HEK293 (cell line): ENCODE measurements at regions not wholly inside any gene's neighbourhood (a gene's known extent, or its start where the extent isn't known, plus 50 kb on each side); places are given as distances from the start of the nearest gene placed in this dataset.

Experiments
- CTCF ChIA-PET: fragments of 350-600 bp; formaldehyde crosslinking; extraction: SDS; loops from one replicate; lab custom pipeline; 2021; ENCODE audit warnings: antibody characterized with exemption; lab: Yijun Ruan, JAX
- POLR2A ChIA-PET: fragments of 300-600 bp; formaldehyde crosslinking; extraction: SDS; loops from one replicate; lab custom pipeline; 2020; ENCODE audit warnings: antibody characterized with exemption, inconsistent platforms; lab: Yijun Ruan, JAX
- H3K27ac ChIP-seq: fragments of 200-500 bp; sonication (Bioruptor generic); 2 replicates; pipeline ENCODE4 v1.5.1; 2014; ENCODE audit warnings: low read depth, low read length, control low read depth, inconsistent platforms; ENCODE audit errors: extremely low read depth
- H3K36me3 ChIP-seq, 2 experiments: fragments of 200-500 bp in 1 of 2; sonication (Bioruptor generic) in 1 of 2; 1 replicate in 1 of 2; 2 replicates in 1 of 2; pipeline ENCODE4 v1.5.1; 2014 to 2017; ENCODE audit warnings: inconsistent platforms in 2 of 2, low read length in 2 of 2; ENCODE audit not compliant: control insufficient read depth in 2 of 2, insufficient read depth in 1 of 2
- H3K4me1 ChIP-seq: fragments of 200-500 bp; sonication (Bioruptor generic); 2 replicates; pipeline ENCODE4 v1.5.1; 2014; ENCODE audit warnings: mild to moderate bottlenecking, low read length, inconsistent platforms; ENCODE audit not compliant: control insufficient read depth, insufficient read depth
- H3K4me3 ChIP-seq: 2 replicates; pipeline ENCODE4 v1.5.1; 2011; ENCODE audit warnings: low read depth, mild to moderate bottlenecking, control low read depth, low read length, moderate library complexity
- H3K9me3 ChIP-seq: fragments of 200-500 bp; sonication (Bioruptor generic); 2 replicates; pipeline ENCODE4 v1.5.1; 2014; ENCODE audit warnings: low read depth, low read length, inconsistent platforms; ENCODE audit not compliant: control insufficient read depth, insufficient read depth
- ELK4 ChIP-seq: IDR thresholded peaks from 2 replicates; pipeline ENCODE4 v1.6.1; 2011; ENCODE audit warnings: mild to moderate bottlenecking, low read depth, low read length, borderline replicate concordance
- KLF10 ChIP-seq: fragments of 450-650 bp; IDR thresholded peaks from 2 replicates; pipeline ENCODE4 v1.5.1; 2018; ENCODE audit warnings: missing biosample characterization, mild to moderate bottlenecking, missing genetic modification characterization
- MYNN ChIP-seq: fragments of 450-650 bp; formaldehyde crosslinking; IDR thresholded peaks from 2 replicates; pipeline ENCODE4 v1.5.1; 2016; ENCODE audit warnings: missing biosample characterization, missing genetic modification characterization, borderline replicate concordance
- PRDM6 ChIP-seq: fragments of 450-650 bp; formaldehyde crosslinking; IDR thresholded peaks from 2 replicates; pipeline ENCODE4 v1.5.1; 2017; ENCODE audit warnings: missing biosample characterization, missing genetic modification characterization
- ZBTB1 ChIP-seq: fragments of 450-650 bp; formaldehyde crosslinking; IDR thresholded peaks from 2 replicates; pipeline ENCODE4 v1.5.1; 2016; ENCODE audit warnings: missing biosample characterization, missing genetic modification characterization
- ZNF2 ChIP-seq: fragments of 450-650 bp; formaldehyde crosslinking; IDR thresholded peaks from 2 replicates; pipeline ENCODE4 v1.5.1; 2016; ENCODE audit warnings: missing biosample characterization, missing genetic modification characterization
- ZNF23 ChIP-seq: fragments of 450-650 bp; formaldehyde crosslinking; IDR thresholded peaks from 2 replicates; pipeline ENCODE4 v1.5.1; 2016; ENCODE audit warnings: missing biosample characterization, missing genetic modification characterization, borderline replicate concordance
- ZNF24 ChIP-seq: fragments of 450-650 bp; formaldehyde crosslinking; IDR thresholded peaks from 2 replicates; pipeline ENCODE4 v1.5.1; 2016; ENCODE audit warnings: missing biosample characterization, missing genetic modification characterization
- ZNF398 ChIP-seq: fragments of 450-650 bp; formaldehyde crosslinking; IDR thresholded peaks from 2 replicates; pipeline ENCODE4 v1.5.1; 2017; ENCODE audit warnings: missing biosample characterization, missing genetic modification characterization
- ZNF426 ChIP-seq: fragments of 450-650 bp; formaldehyde crosslinking; IDR thresholded peaks from 2 replicates; pipeline ENCODE4 v1.5.1; 2017; ENCODE audit warnings: missing biosample characterization, missing genetic modification characterization, mild to moderate bottlenecking, inconsistent platforms, moderate library complexity
- ZNF488 ChIP-seq: fragments of 450-650 bp; formaldehyde crosslinking; IDR thresholded peaks from 2 replicates; pipeline ENCODE4 v1.5.1; 2016; ENCODE audit warnings: missing biosample characterization, missing genetic modification characterization
- ZNF529 ChIP-seq: fragments of 450-650 bp; formaldehyde crosslinking; IDR thresholded peaks from 2 replicates; pipeline ENCODE4 v1.5.1; 2017; ENCODE audit warnings: missing genetic modification characterization, missing biosample characterization; ENCODE audit not compliant: insufficient replicate concordance
- ZNF626 ChIP-seq: fragments of 450-650 bp; sonication (Bioruptor Pico); formaldehyde crosslinking; IDR thresholded peaks from 2 replicates; pipeline ENCODE4 v1.5.1; 2018; ENCODE audit warnings: missing biosample characterization, missing genetic modification characterization, inconsistent platforms
- ZNF785 ChIP-seq: fragments of 450-650 bp; formaldehyde crosslinking; IDR thresholded peaks from 2 replicates; pipeline ENCODE4 v1.5.1; 2016; ENCODE audit warnings: missing biosample characterization, missing genetic modification characterization
- ZSCAN23 ChIP-seq: fragments of 450-650 bp; formaldehyde crosslinking; IDR thresholded peaks from 2 replicates; pipeline ENCODE4 v1.5.1; 2016; ENCODE audit warnings: missing biosample characterization, missing genetic modification characterization

- no peaks in the 10 kb centered on the region for H3K9me3 ChIP-seq
- ChIA-PET POLR2A (no interaction called here), CTCF (no interaction called here)
- no peak overlapping the region for H3K27ac ChIP-seq
- TF ChIP-seq ZNF398 (tag by site-specific recombination): no peak
- no peaks in the 10 kb centered on the region for H3K36me3 ChIP-seq
- H3K4me3 ChIP-seq: no peak overlapping the region
- H3K4me1 ChIP-seq: no peaks in the 10 kb centered on the region
Observed at GRCh38 chr2:11100976-11101375, 54.3 kb upstream of the SLC66A3 start.

DNA sequence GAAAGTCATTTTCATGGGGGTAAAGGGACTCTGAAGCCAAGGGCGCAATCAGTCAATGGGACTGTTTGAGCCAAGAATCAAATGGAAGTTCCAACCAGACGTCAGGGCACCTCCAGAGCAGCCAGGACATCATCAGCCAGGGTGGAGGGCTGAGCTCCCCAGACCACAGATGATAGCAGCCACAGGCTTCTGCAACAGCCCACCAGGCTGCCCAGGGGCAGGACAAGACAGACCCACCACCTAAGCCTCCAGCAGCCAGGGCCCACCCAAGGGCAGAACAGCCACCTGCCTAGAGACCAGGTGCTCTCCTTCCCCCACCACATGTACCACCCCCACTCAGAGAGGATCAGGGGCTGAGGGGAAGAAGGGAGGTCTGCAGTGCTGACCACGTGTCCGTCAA is 53.8 kb upstream of the SLC66A3 start:
- Histone ChIP-seq H3K4me3 (no peak overlapping the region), H3K9me3 (no peaks in the 10 kb centered on the region), H3K36me3 (no peaks in the 10 kb centered on the region), H3K27ac (no peak overlapping the region), H3K4me1 (no peaks in the 10 kb centered on the region)
- TF ChIP-seq ZNF24: no peak
- TF ChIP-seq ZNF426 (tag by site-specific recombination): no peak
- no peak for TF ChIP-seq ZSCAN23 (tag by site-specific recombination)
- TF ChIP-seq ZNF2 (tag by site-specific recombination): no peak
- POLR2A ChIA-PET: no interaction called here
- CTCF ChIA-PET: no interaction called here

DNA sequence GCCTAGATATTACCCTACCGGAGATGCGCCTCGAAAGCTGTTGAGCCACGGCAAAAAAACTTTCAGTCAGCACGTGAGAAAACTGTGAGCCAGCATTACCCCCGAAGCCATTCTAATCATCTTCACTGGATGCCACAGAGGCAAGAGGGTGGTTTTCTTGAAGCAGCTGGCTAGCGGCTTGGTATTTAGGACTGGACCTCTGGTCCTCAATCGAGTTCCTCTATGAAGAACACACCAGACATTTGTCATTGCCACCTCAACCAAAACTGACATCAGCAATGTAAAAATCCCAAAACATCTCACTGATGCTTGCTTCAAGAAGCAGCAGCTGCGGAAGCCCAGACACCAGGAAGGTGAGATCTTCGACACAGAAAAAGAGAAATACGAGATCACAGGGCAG is 52.8 kb upstream of the SLC66A3 start:
- ChIA-PET CTCF (interaction anchor here (0.6 to 1.4 kb wide), 2 partner anchors 22 to 79 kb away, joined by 4 to 5 read pairs; no protein-coding TSS in a partner anchor), POLR2A (no interaction called here)
- Histone ChIP-seq H3K9me3 (no peaks in the 10 kb centered on the region), H3K36me3 (no peaks in the 10 kb centered on the region), H3K27ac (no peak overlapping the region), H3K4me3 (no peak overlapping the region), H3K4me1 (no peaks in the 10 kb centered on the region)
- TF ChIP-seq MYNN (tag by site-specific recombination): no peak
- TF ChIP-seq ZBTB1: no peak
- no peak for TF ChIP-seq ELK4
- TF ChIP-seq KLF10: no peak

GRCh38 chr2:11102956-11103860 is 52.1 kb upstream of the SLC66A3 start:
- CTCF ChIA-PET: interaction anchor here (0.6 to 1.4 kb wide), 3 partner anchors 21 to 259 kb away, joined by 3 to 5 read pairs (median 4); no protein-coding TSS in a partner anchor
- TF ChIP-seq PRDM6 (tag by site-specific recombination): no peak
- no peak for TF ChIP-seq ZNF785 (tag by site-specific recombination)
- TF ChIP-seq ZNF488 (tag by site-specific recombination): no peak
- no peak for TF ChIP-seq ZNF626 (tag by site-specific recombination)
- no peak for TF ChIP-seq ZNF529 (tag by site-specific recombination)
- TF ChIP-seq ZNF23: no peak
- Histone ChIP-seq H3K27ac (no peak overlapping the region), H3K36me3 (no peaks in the 10 kb centered on the region), H3K4me1 (no peaks in the 10 kb centered on the region), H3K4me3 (no peak overlapping the region), H3K9me3 (no peaks in the 10 kb centered on the region)
- POLR2A ChIA-PET: no interaction called here
